SJCRH30 (cell line): ENCODE measurements at regions not wholly inside any gene's neighbourhood (a gene's known extent, or its start where the extent isn't known, plus 50 kb on each side); places are given as distances from the start of the nearest gene placed in this dataset.

Experiments used
- DNase-seq, 2 experiments: peaks; one replicate each; pipeline ENCODE4 v3.0.0-alpha.2; 2015 to 2020
- H3K27ac ChIP-seq: fragments of 250-450 bp; sonication (Bioruptor Pico); 2 replicates; pipeline ENCODE4 v1.5.1; 2020; ENCODE audit warnings: mild to moderate bottlenecking, moderate library complexity
- H3K27me3 ChIP-seq: fragments of 250-450 bp; sonication (Bioruptor Pico); 2 replicates; pipeline ENCODE4 v1.5.1; 2020; ENCODE audit warnings: mild to moderate bottlenecking, moderate library complexity
- H3K36me3 ChIP-seq: fragments of 250-450 bp; sonication (Bioruptor Pico); 2 replicates; pipeline ENCODE4 v1.5.1; 2020; ENCODE audit warnings: mild to moderate bottlenecking, moderate library complexity
- H3K4me1 ChIP-seq: fragments of 250-450 bp; sonication (Bioruptor Pico); 2 replicates; pipeline ENCODE4 v1.5.1; 2020; ENCODE audit warnings: mild to moderate bottlenecking, moderate library complexity
- H3K4me3 ChIP-seq: fragments of 250-450 bp; sonication (Bioruptor Pico); 2 replicates; pipeline ENCODE4 v1.5.1; 2020; ENCODE audit warnings: mild to moderate bottlenecking, moderate library complexity
- H3K9me3 ChIP-seq: fragments of 250-450 bp; sonication (Bioruptor Pico); replicated peaks from 2 replicates; pipeline ENCODE4 v1.5.1; 2020; ENCODE audit warnings: mild to moderate bottlenecking, moderate library complexity

- Histone ChIP-seq H3K27me3 (no peaks in the 10 kb centered on the region), H3K4me1 (no peaks in the 10 kb centered on the region), H3K27ac (no peak overlapping the region), H3K4me3 (no peak overlapping the region), H3K36me3 (no peaks in the 10 kb centered on the region), H3K9me3 (no peaks in the 10 kb centered on the region)
- no peak for DNase-seq
These were observed 73.7 kb downstream of the MINAR2 start for GRCh38 chr5:129821477-129822131.

- no peaks in the 10 kb centered on the region for H3K9me3 ChIP-seq
- 0 out of 2 replicates have a peak, but pooled peaks cover 4% of the 10 kb centered on the region for H3K27me3 ChIP-seq
- no peaks in the 10 kb centered on the region for H3K4me1 ChIP-seq
- no peak overlapping the region for H3K4me3 ChIP-seq
- DNase-seq = no peak
- H3K27ac ChIP-seq = no peak overlapping the region
- H3K36me3 ChIP-seq = no peaks in the 10 kb centered on the region
These were observed 74.0 kb upstream of the CHSY3 start for GRCh38 chr5:129830288-129830687.

- no peaks in the 10 kb centered on the region for H3K27me3 ChIP-seq
- H3K9me3 ChIP-seq = no peaks in the 10 kb centered on the region
- H3K4me1 ChIP-seq = no peaks in the 10 kb centered on the region
- no peak overlapping the region for H3K4me3 ChIP-seq
- DNase-seq = no peak
- H3K27ac ChIP-seq = no peak overlapping the region
- H3K36me3 ChIP-seq = no peaks in the 10 kb centered on the region
These were observed 67.9 kb upstream of the CHSY3 start for GRCh38 chr5:129836321-129836720.

- Histone ChIP-seq H3K27me3 (no peaks in the 10 kb centered on the region), H3K9me3 (no peaks in the 10 kb centered on the region), H3K4me1 (no peaks in the 10 kb centered on the region), H3K27ac (no peak overlapping the region), H3K36me3 (no peaks in the 10 kb centered on the region), H3K4me3 (no peak overlapping the region)
- DNase-seq = no peak
These were observed 59.5 kb upstream of the CHSY3 start for GRCh38 chr5:129844764-129845163.

GRCh38 chr5:129852747-129853352 lies 51.4 kb upstream of the CHSY3 start:
- no peaks in the 10 kb centered on the region for H3K9me3 ChIP-seq
- no peaks in the 10 kb centered on the region for H3K36me3 ChIP-seq
- H3K27ac ChIP-seq = no peak overlapping the region
- no peaks in the 10 kb centered on the region for H3K27me3 ChIP-seq
- no peak overlapping the region for H3K4me3 ChIP-seq
- peak; percentile 62 to 87 for DNase-seq
- H3K4me1 ChIP-seq = no peaks in the 10 kb centered on the region

- no peak overlapping the region for H3K4me3 ChIP-seq
- H3K4me1 ChIP-seq = no peaks in the 10 kb centered on the region
- H3K36me3 ChIP-seq = no peaks in the 10 kb centered on the region
- H3K27ac ChIP-seq = no peak overlapping the region
- no peak for DNase-seq
- no peaks in the 10 kb centered on the region for H3K27me3 ChIP-seq
- no peaks in the 10 kb centered on the region for H3K9me3 ChIP-seq
These were observed 50.7 kb upstream of the CHSY3 start for GRCh38 chr5:129853588-129853987.
